ENCODE measurements at regions not wholly inside any gene's neighbourhood (a gene's known extent, or its start where the extent isn't known, plus 50 kb on each side); places are given as distances from the start of the nearest gene placed in this dataset.
A peak's percentile ranks its signal among the peaks of the same experiment; 100 is the strongest.

DNA sequence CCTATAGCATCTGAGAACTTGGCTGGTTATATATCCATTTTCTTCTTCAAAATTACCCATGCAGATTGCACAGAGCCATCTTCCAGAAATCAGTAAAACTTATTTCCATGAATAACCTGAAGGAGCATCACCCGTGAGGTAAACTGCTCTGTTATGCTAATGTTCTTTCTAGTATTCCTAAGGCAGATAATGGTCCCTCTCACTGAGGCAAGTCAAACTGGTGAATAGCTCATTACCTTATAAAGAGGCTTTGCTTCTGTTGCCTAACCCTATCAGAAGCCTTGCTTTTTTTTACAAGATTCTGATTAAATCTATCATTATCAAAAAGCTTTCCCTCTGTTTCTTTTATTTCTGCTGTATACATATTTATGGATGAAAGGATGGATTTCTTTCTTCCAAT, 307.6 kb upstream of the FLRT2 start:
- no peak overlapping the region for H3K4me3 ChIP-seq
- DNase-seq: no peak
- peaks cover 0 to 2% (median 0%) of the 10 kb centered on the region in 3 donors for H3K27me3 ChIP-seq (ENCODE audit: control insufficient read depth in 3 of 3, insufficient read depth in 3 of 3, low read length in 2 of 3)
- no peak for TF ChIP-seq CTCF (IDR thresholded peaks at IDR 0.05; ENCODE audit: control extremely low read depth, extremely low read depth)
- 89 to 94% methylated on average over 1 of the region's 1 CpG for WGBS, 2 donors
- H3K9ac ChIP-seq (ENCODE audit: insufficient read depth in 1 of 2, low read length in 2 of 2): no peak overlapping the region
- no peak for ATAC-seq (ENCODE audit: insufficient read depth, low FRiP score)
- H3K36me3 ChIP-seq (ENCODE audit: control insufficient read depth in 4 of 4, insufficient read depth in 4 of 4, low read length in 4 of 4): no peaks in the 10 kb centered on the region
- H3K4me1 ChIP-seq (ENCODE audit: control insufficient read depth in 5 of 5, insufficient read depth in 5 of 5, low read length in 5 of 5): peaks cover 0 to 6% (median 0%) of the 10 kb centered on the region in 5 donors
- H3K27ac ChIP-seq (ENCODE audit: low read depth in 1 of 2, low read length in 1 of 2): no peak overlapping the region
- no peaks in the 10 kb centered on the region for H3K9me3 ChIP-seq (ENCODE audit: control insufficient read depth in 4 of 4, insufficient read depth in 3 of 4, low read length in 3 of 4)

GRCh38 chr14:85223667-85224066, 306.3 kb upstream of the FLRT2 start:
- H3K4me3 ChIP-seq: no peak overlapping the region
- ATAC-seq (ENCODE audit: insufficient read depth, low FRiP score) (no peak), DNase-seq (no peak)
- no peaks in the 10 kb centered on the region for H3K9me3 ChIP-seq (ENCODE audit: control insufficient read depth in 4 of 4, insufficient read depth in 3 of 4, low read length in 3 of 4)
- no peak overlapping the region for H3K27ac ChIP-seq (ENCODE audit: low read depth in 1 of 2, low read length in 1 of 2)
- H3K27me3 ChIP-seq (ENCODE audit: control insufficient read depth in 3 of 3, insufficient read depth in 3 of 3, low read length in 2 of 3): peaks cover 0 to 2% (median 0%) of the 10 kb centered on the region in 3 donors
- H3K4me1 ChIP-seq (ENCODE audit: control insufficient read depth in 5 of 5, insufficient read depth in 5 of 5, low read length in 5 of 5): peaks cover 0 to 6% (median 0%) of the 10 kb centered on the region in 5 donors
- no peaks in the 10 kb centered on the region for H3K36me3 ChIP-seq (ENCODE audit: control insufficient read depth in 4 of 4, insufficient read depth in 4 of 4, low read length in 4 of 4)
- WGBS, 2 donors: 67 to 83% methylated on average over 3 of the region's 3 CpGs
- no peak for TF ChIP-seq CTCF (IDR thresholded peaks at IDR 0.05; ENCODE audit: control extremely low read depth, extremely low read depth)
- H3K9ac ChIP-seq (ENCODE audit: insufficient read depth in 1 of 2, low read length in 2 of 2): no peak overlapping the region

- no peak for TF ChIP-seq CTCF (IDR thresholded peaks at IDR 0.05; ENCODE audit: control extremely low read depth, extremely low read depth)
- no peaks in the 10 kb centered on the region for H3K9me3 ChIP-seq (ENCODE audit: control insufficient read depth in 4 of 4, insufficient read depth in 3 of 4, low read length in 3 of 4)
- WGBS, 2 donors: 75 to 94% methylated on average over 3 of the region's 3 CpGs
- ATAC-seq (ENCODE audit: insufficient read depth, low FRiP score): no peak
- peaks cover 0 to 2% (median 0%) of the 10 kb centered on the region in 3 donors for H3K27me3 ChIP-seq (ENCODE audit: control insufficient read depth in 3 of 3, insufficient read depth in 3 of 3, low read length in 2 of 3)
- no peaks in the 10 kb centered on the region for H3K36me3 ChIP-seq (ENCODE audit: control insufficient read depth in 4 of 4, insufficient read depth in 4 of 4, low read length in 4 of 4)
- peaks cover 0 to 6% (median 0%) of the 10 kb centered on the region in 5 donors for H3K4me1 ChIP-seq (ENCODE audit: control insufficient read depth in 5 of 5, insufficient read depth in 5 of 5, low read length in 5 of 5)
- H3K27ac ChIP-seq (ENCODE audit: low read depth in 1 of 2, low read length in 1 of 2): no peak overlapping the region
- H3K9ac ChIP-seq (ENCODE audit: insufficient read depth in 1 of 2, low read length in 2 of 2): no peak overlapping the region
- peak; percentile 33 to 83 (median 63) for DNase-seq
- H3K4me3 ChIP-seq: no peak overlapping the region
Measured at GRCh38 chr14:85224241-85224640, 305.7 kb upstream of the FLRT2 start.

GRCh38 chr14:85233756-85234155, 296.2 kb upstream of the FLRT2 start:
- Histone ChIP-seq H3K4me3 (no peak overlapping the region), H3K9ac (ENCODE audit: insufficient read depth in 1 of 2, low read length in 2 of 2) (no peak overlapping the region), H3K36me3 (ENCODE audit: control insufficient read depth in 4 of 4, insufficient read depth in 4 of 4, low read length in 4 of 4) (no peaks in the 10 kb centered on the region), H3K27me3 (ENCODE audit: control insufficient read depth in 3 of 3, insufficient read depth in 3 of 3, low read length in 2 of 3) (peaks cover 0 to 2% (median 0%) of the 10 kb centered on the region in 3 donors), H3K9me3 (ENCODE audit: control insufficient read depth in 4 of 4, insufficient read depth in 3 of 4, low read length in 3 of 4) (no peaks in the 10 kb centered on the region), H3K4me1 (ENCODE audit: control insufficient read depth in 5 of 5, insufficient read depth in 5 of 5, low read length in 5 of 5) (no peaks in the 10 kb centered on the region), H3K27ac (ENCODE audit: low read depth in 1 of 2, low read length in 1 of 2) (no peak overlapping the region)
- DNase-seq (no peak), ATAC-seq (ENCODE audit: insufficient read depth, low FRiP score) (no peak)
- no peak for TF ChIP-seq CTCF (IDR thresholded peaks at IDR 0.05; ENCODE audit: control extremely low read depth, extremely low read depth)
- 86 to 91% methylated on average over 12 of the region's 12 CpGs for WGBS, 2 donors
